Neural progenitor cell (in vitro differentiated cells): ENCODE measurements at regions not wholly inside any gene's neighbourhood (a gene's known extent, or its start where the extent isn't known, plus 50 kb on each side); places are given as distances from the start of the nearest gene placed in this dataset.

Source experiments
- CTCF ChIP-seq: fragments of 200-600 bp; sonication (generic); IDR thresholded peaks from 2 replicates; pipeline ENCODE4 v1.5.1; 2017; ENCODE audit warnings: antibody characterized with exemption, mild to moderate bottlenecking
- EZH2 ChIP-seq: fragments of 200-600 bp; sonication (generic); IDR thresholded peaks from 2 replicates; pipeline ENCODE4 v1.6.1; 2017; ENCODE audit warnings: antibody characterized with exemption, mild to moderate bottlenecking, moderate library complexity

GRCh38 chr1:222077206-222077605 is 335.3 kb upstream of the DUSP10 start:
- TF ChIP-seq CTCF: no peak
- TF ChIP-seq EZH2: no peak
